HG02870 (cell line): ENCODE measurements at regions not wholly inside any gene's neighbourhood (a gene's known extent, or its start where the extent isn't known, plus 50 kb on each side); places are given as distances from the start of the nearest gene placed in this dataset.
"Not testable (repeated sequence)": the region's sequence is repeated elsewhere in the genome, so short reads cannot be mapped to it uniquely, and the experiment has no call there.

Experiments used
- ATAC-seq: cut with Tn5 transposase; IDR thresholded peaks from one replicate; pipeline ENCODE4 v1.9.1; 2021; ENCODE audit warnings: mild to moderate bottlenecking, moderate library complexity; ENCODE audit not compliant: unreplicated experiment

- ATAC-seq: not testable (repeated sequence)
Observed at GRCh38 chrX:79026742-79027141, 81.6 kb downstream of the P2RY10 start.

- ATAC-seq: no peak
Observed at GRCh38 chrX:79035421-79035820, 90.2 kb downstream of the P2RY10 start.

- ATAC-seq: no peak
Observed at GRCh38 chrX:79036157-79036880, 91.1 kb downstream of the P2RY10 start.

DNA sequence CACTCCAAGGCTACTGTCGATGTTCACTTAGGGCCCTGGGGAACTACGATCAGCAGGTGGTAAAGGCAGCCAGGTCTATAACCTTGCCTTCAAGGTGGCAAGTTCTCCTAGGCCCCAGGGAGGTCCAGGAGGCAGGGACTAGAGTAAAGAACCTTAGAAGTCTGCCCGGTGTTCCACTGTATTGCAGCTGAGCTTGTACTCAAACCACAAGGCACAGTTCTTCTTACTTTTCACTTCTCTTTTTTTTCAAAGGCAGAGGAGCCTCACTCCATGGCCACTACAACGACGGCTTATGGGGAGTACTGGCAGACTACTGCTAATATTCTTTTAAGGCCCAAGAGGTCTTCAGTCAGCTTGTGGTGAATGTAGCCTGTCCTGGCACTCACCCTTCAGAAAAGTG is 78.8 kb upstream of the GPR174 start:
- ATAC-seq: peak; percentile 97

- no peak for ATAC-seq
Observed at GRCh38 chrX:79078114-79078513, 66.4 kb upstream of the GPR174 start.

DNA sequence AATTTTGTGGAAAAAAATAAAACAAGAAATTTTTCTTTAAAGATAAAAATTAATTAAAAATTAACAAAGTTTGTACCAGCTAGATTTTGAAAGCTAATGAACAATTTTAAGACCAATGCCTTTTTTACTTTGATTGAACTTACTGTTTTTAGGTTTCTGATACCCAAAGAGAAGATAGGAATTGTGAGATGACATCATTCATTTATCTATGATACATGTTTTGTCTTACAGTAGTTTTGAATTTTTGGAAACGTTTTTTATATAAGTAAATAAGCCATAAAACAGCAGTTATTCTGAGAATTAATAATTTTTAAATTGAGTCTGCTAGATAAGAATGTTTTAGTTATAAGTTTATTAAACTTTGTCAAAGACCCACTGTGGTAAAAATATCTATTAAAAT is 65.0 kb upstream of the GPR174 start:
- no peak for ATAC-seq

GRCh38 chrX:79080141-79080540 is 64.3 kb upstream of the GPR174 start:
- no peak for ATAC-seq

DNA sequence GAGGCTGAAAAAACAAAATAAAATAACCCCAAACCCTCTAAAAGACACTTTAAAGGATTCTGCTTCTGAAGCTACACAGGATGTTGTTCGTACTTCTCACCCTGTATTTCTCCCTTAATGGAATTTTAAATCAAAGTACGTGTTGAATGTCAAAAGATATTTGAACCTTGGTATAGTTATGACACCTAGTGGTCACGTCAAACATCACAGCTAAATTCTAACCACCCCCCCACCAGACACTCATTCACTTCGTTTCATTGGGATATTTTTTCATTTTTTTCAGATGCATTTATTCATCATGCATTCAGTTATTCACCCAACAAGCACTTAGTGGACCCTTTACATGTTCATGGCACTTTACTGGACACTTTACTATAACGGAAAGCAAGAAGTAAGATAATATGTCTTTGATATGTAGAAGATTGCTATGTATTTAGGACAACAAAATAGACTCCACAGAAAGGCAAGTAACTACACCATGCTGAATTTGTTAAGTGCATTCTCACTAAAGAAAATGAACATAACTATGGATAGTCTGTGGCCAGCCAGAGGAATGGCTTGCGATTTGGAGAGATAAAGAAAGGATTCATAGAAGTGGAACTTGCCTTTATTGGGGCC is 62.5 kb upstream of the GPR174 start:
- peak; percentile 72 for ATAC-seq

DNA sequence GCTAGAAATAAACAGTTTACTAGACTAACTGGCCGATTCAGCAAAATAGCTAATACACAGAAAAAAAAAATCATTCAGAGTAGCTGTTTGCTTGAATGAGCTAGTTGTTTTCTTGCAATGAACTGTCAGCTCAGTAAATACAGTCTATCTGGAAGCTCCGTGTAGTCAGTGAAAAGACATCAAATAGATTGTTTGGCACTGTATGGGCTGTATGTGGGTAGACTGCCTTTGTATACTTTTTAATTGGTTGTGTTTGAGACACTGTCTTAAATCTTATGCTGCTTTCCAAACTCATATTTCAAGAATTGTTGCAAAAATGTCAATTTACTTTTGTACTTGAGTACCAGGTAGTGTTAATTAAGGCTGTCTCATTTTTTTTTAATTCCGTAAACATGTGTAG is 61.6 kb upstream of the GPR174 start:
- no peak for ATAC-seq

GRCh38 chrX:79084923-79085322 is 59.6 kb upstream of the GPR174 start:
- ATAC-seq: no peak

- ATAC-seq: no peak
Observed at GRCh38 chrX:79089896-79090584, 54.4 kb upstream of the GPR174 start.

DNA sequence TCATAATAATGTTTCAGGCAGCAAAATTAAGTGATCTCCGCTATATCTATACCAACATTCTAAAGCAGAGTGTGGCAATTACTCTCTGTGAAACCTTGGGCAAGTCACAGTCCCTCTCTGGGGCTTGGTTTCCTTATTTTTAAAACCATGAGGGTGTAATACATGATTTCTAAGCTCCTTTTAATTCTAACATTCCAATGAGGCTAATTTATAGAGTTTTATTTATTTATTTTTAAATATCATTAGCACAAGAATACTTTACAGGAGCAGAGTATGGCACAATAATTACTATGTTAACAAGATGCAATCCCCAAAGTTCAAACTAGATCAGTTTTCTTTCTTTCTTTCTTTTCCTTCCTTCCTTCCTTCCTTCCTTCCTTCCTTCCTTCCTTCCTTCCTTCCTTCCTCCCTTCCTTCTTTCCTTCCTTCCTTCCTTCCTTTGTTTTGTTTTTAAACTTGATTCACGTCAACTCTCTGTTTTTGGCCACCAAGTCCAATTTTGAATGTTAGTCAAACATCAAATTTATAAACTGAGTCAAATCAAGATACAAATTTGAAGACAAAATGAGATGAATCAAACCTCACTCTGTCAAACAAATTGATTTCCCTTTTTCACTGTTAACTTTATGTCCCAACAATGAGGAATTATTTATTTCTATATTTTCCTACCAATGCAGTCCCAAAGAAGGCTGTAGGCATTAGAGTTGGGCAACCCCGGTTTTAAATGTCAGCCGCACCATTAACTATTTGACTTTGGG is 50.2 kb upstream of the GPR174 start:
- ATAC-seq: no peak
